DOHH2 (cell line): ENCODE measurements at regions not wholly inside any gene's neighbourhood (a gene's known extent, or its start where the extent isn't known, plus 50 kb on each side); places are given as distances from the start of the nearest gene placed in this dataset.

Experiments
- H3F3A ChIP-seq: fragments of 200-600 bp; sonication (generic), shearing (Covaris generic); 2 replicates; pipeline ENCODE4 v1.6.0; 2016; ENCODE audit warnings: antibody characterized with exemption, mild to moderate bottlenecking; ENCODE audit not compliant: control insufficient read depth, insufficient read depth
- H3K27ac ChIP-seq: fragments of 200-600 bp; sonication (generic); 2 replicates; pipeline ENCODE4 v1.5.1; 2014; ENCODE audit warnings: low read depth, mild to moderate bottlenecking, low read length, moderate library complexity
- H3K27me3 ChIP-seq: fragments of 200-600 bp; sonication (generic); 2 replicates; pipeline ENCODE4 v1.6.1; 2014; ENCODE audit warnings: mild to moderate bottlenecking, low read length, mixed read lengths; ENCODE audit not compliant: control insufficient read depth
- H3K36me3 ChIP-seq: fragments of 200-600 bp; sonication (generic); 2 replicates; pipeline ENCODE4 v1.6.1; 2014; ENCODE audit warnings: mild to moderate bottlenecking, low read length, moderate library complexity, mixed read lengths; ENCODE audit not compliant: control insufficient read depth
- H3K4me1 ChIP-seq: fragments of 200-600 bp; sonication (generic); 2 replicates; pipeline ENCODE4 v1.6.1; 2014; ENCODE audit warnings: mild to moderate bottlenecking, low read length, mixed read lengths; ENCODE audit not compliant: control insufficient read depth
- H3K4me2 ChIP-seq: fragments of 200-600 bp; sonication (generic); 2 replicates; pipeline ENCODE4 v1.6.0; 2014; ENCODE audit warnings: mild to moderate bottlenecking, low read length, moderate library complexity
- H3K4me3 ChIP-seq: fragments of 200-600 bp; sonication (generic); 2 replicates; pipeline ENCODE4 v1.5.1; 2014; ENCODE audit warnings: mild to moderate bottlenecking, low read length, mixed read lengths
- H3K79me2 ChIP-seq: fragments of 200-600 bp; sonication (generic); 2 replicates; pipeline ENCODE4 v1.6.1; 2014; ENCODE audit warnings: mild to moderate bottlenecking, low read length, mixed read lengths; ENCODE audit not compliant: control insufficient read depth
- H3K9me2 ChIP-seq: fragments of 200-600 bp; sonication (generic); replicated peaks from 2 replicates; pipeline ENCODE4 v1.6.1; 2014; ENCODE audit warnings: mild to moderate bottlenecking, low read length, mixed read lengths; ENCODE audit not compliant: control insufficient read depth
- H3K9me3 ChIP-seq: fragments of 200-600 bp; sonication (generic); 2 replicates; pipeline ENCODE4 v1.6.1; 2014; ENCODE audit warnings: antibody characterized with exemption, low read length, mixed read lengths; ENCODE audit not compliant: control insufficient read depth, insufficient read depth
- H4K20me1 ChIP-seq: fragments of 200-600 bp; sonication (generic); 2 replicates; pipeline ENCODE4 v1.6.0; 2014; ENCODE audit warnings: low read depth, mild to moderate bottlenecking, antibody characterized with exemption, low read length, moderate library complexity; ENCODE audit not compliant: control insufficient read depth, insufficient read depth
- EZH2phosphoT487 ChIP-seq: fragments of 200-600 bp; sonication (generic); IDR thresholded peaks from 2 replicates; pipeline ENCODE4 v1.6.1; 2017; ENCODE audit warnings: borderline replicate concordance, mild to moderate bottlenecking, antibody characterized with exemption, low read length, moderate library complexity, mixed read lengths
- TF ChIP-seq, protein P1 (sequence below): fragments of 200-600 bp; sonication (generic); IDR thresholded peaks from one replicate; pipeline ENCODE4 v1.5.1; 2014; ENCODE audit warnings: antibody characterized with exemption, mild to moderate bottlenecking, low read depth, low read length; ENCODE audit not compliant: poor library complexity, severe bottlenecking

DNA sequence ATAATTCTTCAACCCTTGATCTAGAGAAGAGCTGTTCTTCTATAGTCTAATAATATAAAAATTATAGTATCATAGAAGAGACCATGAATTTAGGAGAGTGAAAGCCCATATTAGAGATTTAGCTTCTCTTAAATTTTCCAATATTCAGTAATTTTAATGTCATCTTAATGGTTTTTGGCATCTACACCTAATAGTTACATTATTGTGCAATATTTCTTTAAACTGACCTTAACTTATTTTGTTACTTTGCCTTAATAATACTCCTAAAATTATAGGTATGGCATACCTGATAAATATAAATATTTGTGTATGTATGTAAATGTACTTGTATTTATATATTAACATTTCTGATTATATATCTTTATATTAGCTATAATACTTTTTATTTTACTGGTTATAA is 78.0 kb upstream of the CWC22 start:
- Histone ChIP-seq H4K20me1 (no peaks in the 10 kb centered on the region), H3K27ac (no peak overlapping the region), H3K79me2 (no peaks in the 10 kb centered on the region), H3K9me2 (no peaks in the 10 kb centered on the region), H3F3A (no peaks in the 10 kb centered on the region), H3K9me3 (peaks cover 6% of the 10 kb centered on the region; the same call in 1 of the 2 replicates), H3K36me3 (no peaks in the 10 kb centered on the region), H3K4me2 (no peak overlapping the region), H3K4me1 (no peaks in the 10 kb centered on the region), H3K27me3 (no peaks in the 10 kb centered on the region), H3K4me3 (no peak overlapping the region)
- TF ChIP-seq EZH2phosphoT487, result no peak
- TF ChIP-seq, protein P1, sequence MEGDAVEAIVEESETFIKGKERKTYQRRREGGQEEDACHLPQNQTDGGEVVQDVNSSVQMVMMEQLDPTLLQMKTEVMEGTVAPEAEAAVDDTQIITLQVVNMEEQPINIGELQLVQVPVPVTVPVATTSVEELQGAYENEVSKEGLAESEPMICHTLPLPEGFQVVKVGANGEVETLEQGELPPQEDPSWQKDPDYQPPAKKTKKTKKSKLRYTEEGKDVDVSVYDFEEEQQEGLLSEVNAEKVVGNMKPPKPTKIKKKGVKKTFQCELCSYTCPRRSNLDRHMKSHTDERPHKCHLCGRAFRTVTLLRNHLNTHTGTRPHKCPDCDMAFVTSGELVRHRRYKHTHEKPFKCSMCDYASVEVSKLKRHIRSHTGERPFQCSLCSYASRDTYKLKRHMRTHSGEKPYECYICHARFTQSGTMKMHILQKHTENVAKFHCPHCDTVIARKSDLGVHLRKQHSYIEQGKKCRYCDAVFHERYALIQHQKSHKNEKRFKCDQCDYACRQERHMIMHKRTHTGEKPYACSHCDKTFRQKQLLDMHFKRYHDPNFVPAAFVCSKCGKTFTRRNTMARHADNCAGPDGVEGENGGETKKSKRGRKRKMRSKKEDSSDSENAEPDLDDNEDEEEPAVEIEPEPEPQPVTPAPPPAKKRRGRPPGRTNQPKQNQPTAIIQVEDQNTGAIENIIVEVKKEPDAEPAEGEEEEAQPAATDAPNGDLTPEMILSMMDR, result no peak

DNA sequence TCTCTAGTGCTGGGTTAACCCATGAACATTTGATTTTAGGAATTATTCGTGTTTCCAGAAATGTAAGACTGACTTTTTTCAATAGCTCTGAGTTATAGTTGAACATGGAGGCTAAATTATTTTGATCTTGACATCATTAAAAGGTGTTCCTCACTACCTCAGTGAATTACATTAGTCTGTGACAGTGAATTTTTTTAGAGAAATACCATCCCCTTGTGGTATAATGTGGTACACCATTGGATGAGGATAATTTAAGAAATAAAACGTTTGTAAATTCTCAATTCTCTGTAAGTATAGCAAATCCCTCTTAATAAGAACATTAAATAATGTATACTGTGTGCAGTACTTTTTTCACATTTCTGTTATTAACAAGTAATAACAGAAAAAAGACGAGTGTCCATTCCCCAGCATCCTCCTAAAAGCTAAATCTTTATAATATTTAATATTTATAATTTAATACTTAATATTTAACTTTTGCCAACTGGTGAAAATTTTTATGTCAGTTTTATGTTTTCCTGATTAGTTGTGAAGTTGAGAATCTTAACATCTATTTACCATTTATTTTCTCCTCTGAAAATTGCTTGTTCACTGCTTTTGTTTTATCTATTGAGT is 70.3 kb upstream of the CWC22 start:
- no peaks in the 10 kb centered on the region for H4K20me1 ChIP-seq
- no peaks in the 10 kb centered on the region for H3K27me3 ChIP-seq
- H3K79me2 ChIP-seq, result no peaks in the 10 kb centered on the region
- H3K4me2 ChIP-seq, result no peak overlapping the region
- H3K4me3 ChIP-seq, result no peak overlapping the region
- no peaks in the 10 kb centered on the region for H3F3A ChIP-seq
- H3K4me1 ChIP-seq, result no peaks in the 10 kb centered on the region
- H3K27ac ChIP-seq, result no peak overlapping the region
- H3K9me3 ChIP-seq, result peaks cover 6% of the 10 kb centered on the region; the same call in 1 of the 2 replicates
- no peaks in the 10 kb centered on the region for H3K36me3 ChIP-seq
- TF ChIP-seq EZH2phosphoT487, result no peak
- TF ChIP-seq, protein P1, result peak; percentile 63
- no peaks in the 10 kb centered on the region for H3K9me2 ChIP-seq

DNA sequence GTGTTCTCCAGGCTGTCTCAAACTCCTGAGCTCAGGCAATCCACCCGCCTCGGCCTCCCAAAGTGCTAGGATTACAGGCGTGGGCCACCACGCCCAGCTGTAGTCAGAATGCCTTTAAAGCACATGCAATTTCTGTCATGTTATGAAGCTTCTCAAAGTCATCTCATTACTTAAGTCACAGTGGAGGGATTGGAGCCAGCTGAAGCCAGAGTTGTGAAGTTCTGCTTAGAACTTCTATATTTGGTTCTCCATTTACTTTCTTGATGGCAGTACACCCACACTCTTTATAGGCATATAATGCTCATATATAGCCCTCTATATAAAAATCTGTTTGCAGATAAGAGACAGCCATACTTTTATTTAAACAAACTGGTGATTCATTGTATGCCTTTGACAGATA is 68.8 kb upstream of the CWC22 start:
- Histone ChIP-seq H3K79me2 (no peaks in the 10 kb centered on the region), H3F3A (no peaks in the 10 kb centered on the region), H3K9me3 (peaks cover 3% of the 10 kb centered on the region; the same call in 1 of the 2 replicates), H3K27ac (no peak overlapping the region), H3K4me3 (no peak overlapping the region), H4K20me1 (no peaks in the 10 kb centered on the region), H3K36me3 (no peaks in the 10 kb centered on the region), H3K4me2 (no peak overlapping the region), H3K9me2 (no peaks in the 10 kb centered on the region), H3K4me1 (no peaks in the 10 kb centered on the region), H3K27me3 (no peaks in the 10 kb centered on the region)
- no peak for TF ChIP-seq EZH2phosphoT487
- TF ChIP-seq, protein P1, result no peak
